Trophoblast cell (in vitro differentiated cells and primary cell): ENCODE measurements at regions not wholly inside any gene's neighbourhood (a gene's known extent, or its start where the extent isn't known, plus 50 kb on each side); places are given as distances from the start of the nearest gene placed in this dataset.

ENCODE experiments used
- DNase-seq, 2 donors: peaks; one replicate each; pipeline ENCODE4 v3.0.0-alpha.2; 2016
- H2AFZ ChIP-seq: 2 replicates; pipeline ENCODE4 v1.6.1; 2013; ENCODE audit warnings: low read length, moderate library complexity, mild to moderate bottlenecking; ENCODE audit not compliant: insufficient read depth, poor library complexity
- H2AK5ac ChIP-seq: 2 replicates; pipeline ENCODE4 v1.6.1; 2013; ENCODE audit warnings: mild to moderate bottlenecking, low read length
- H2BK120ac ChIP-seq: 2 replicates; pipeline ENCODE4 v1.6.1; 2013; ENCODE audit warnings: low read length, mild to moderate bottlenecking, moderate library complexity; ENCODE audit not compliant: insufficient read depth, poor library complexity
- H2BK12ac ChIP-seq: 2 replicates; pipeline ENCODE4 v1.6.1; 2013; ENCODE audit warnings: mild to moderate bottlenecking, low read length, moderate library complexity
- H2BK5ac ChIP-seq: 2 replicates; pipeline ENCODE4 v1.6.1; 2013; ENCODE audit warnings: low read length, low read depth, moderate library complexity, mild to moderate bottlenecking; ENCODE audit not compliant: poor library complexity
- H3K14ac ChIP-seq: 2 replicates; pipeline ENCODE4 v1.6.1; 2013; ENCODE audit warnings: mild to moderate bottlenecking, low read length
- H3K18ac ChIP-seq: 2 replicates; pipeline ENCODE4 v1.6.1; 2013; ENCODE audit warnings: mild to moderate bottlenecking, low read length
- H3K23ac ChIP-seq: 2 replicates; pipeline ENCODE4 v1.6.1; 2013; ENCODE audit warnings: low read length
- H3K27ac ChIP-seq: 2 replicates; pipeline ENCODE4 v1.5.1; 2013; ENCODE audit warnings: low read depth, mild to moderate bottlenecking, inconsistent platforms, low read length, moderate library complexity
- H3K27me3 ChIP-seq: 2 replicates; pipeline ENCODE4 v1.6.1; 2013; ENCODE audit warnings: inconsistent platforms, mild to moderate bottlenecking, low read length, moderate library complexity; ENCODE audit not compliant: insufficient read depth
- H3K36me3 ChIP-seq, 2 experiments: 1 replicate in 1 of 2; 2 replicates in 1 of 2; pipeline ENCODE4 v1.6.1; 2013; ENCODE audit warnings: low read length in 2 of 2, mild to moderate bottlenecking in 2 of 2, moderate library complexity in 1 of 2; ENCODE audit not compliant: insufficient read depth in 2 of 2, control insufficient read depth in 1 of 2
- H3K4ac ChIP-seq: 2 replicates; pipeline ENCODE4 v1.6.1; 2013; ENCODE audit warnings: low read depth, mild to moderate bottlenecking, low read length, moderate library complexity
- H3K4me1 ChIP-seq, 2 experiments: 1 replicate in 1 of 2; 2 replicates in 1 of 2; pipeline ENCODE4 v1.6.1; 2013; ENCODE audit warnings: low read length in 2 of 2, mild to moderate bottlenecking in 2 of 2, moderate library complexity in 1 of 2; ENCODE audit not compliant: insufficient read depth in 2 of 2, control insufficient read depth in 1 of 2
- H3K4me2 ChIP-seq: 2 replicates; pipeline ENCODE4 v1.6.1; 2013; ENCODE audit warnings: inconsistent platforms, mild to moderate bottlenecking, low read length, moderate library complexity
- H3K4me3 ChIP-seq: 2 replicates; pipeline ENCODE4 v1.5.1; 2013; ENCODE audit warnings: mild to moderate bottlenecking, low read depth, low read length, inconsistent platforms
- H3K79me1 ChIP-seq: one replicate; pipeline ENCODE4 v1.6.1; 2013; ENCODE audit warnings: low read length
- H3K79me2 ChIP-seq: 2 replicates; pipeline ENCODE4 v1.6.1; 2013; ENCODE audit warnings: low read length, mild to moderate bottlenecking; ENCODE audit not compliant: control insufficient read depth, insufficient read depth, poor library complexity
- H3K9ac ChIP-seq: 2 replicates; pipeline ENCODE4 v1.6.1; 2013; ENCODE audit warnings: mild to moderate bottlenecking, low read length
- H3K9me3 ChIP-seq: 2 replicates; pipeline ENCODE4 v1.6.1; 2013; ENCODE audit warnings: low read depth, mild to moderate bottlenecking, control low read depth, inconsistent platforms, low read length; ENCODE audit not compliant: insufficient read depth
- H4K12ac ChIP-seq: 2 replicates; pipeline ENCODE4 v1.6.1; 2013; ENCODE audit warnings: low read depth, mild to moderate bottlenecking, low read length, moderate library complexity
- H4K8ac ChIP-seq: 2 replicates; pipeline ENCODE4 v1.6.1; 2013; ENCODE audit warnings: low read depth, mild to moderate bottlenecking, low read length, moderate library complexity
- H4K91ac ChIP-seq: one replicate; pipeline ENCODE4 v1.6.1; 2013; ENCODE audit warnings: low read depth, mild to moderate bottlenecking, low read length, moderate library complexity
- WGBS: extraction: QIAGEN DNeasy Blood & Tissue Kit; methylation state at CpG from one replicate; pipeline ENCODE4 v1.1.7; 2013; ENCODE audit warnings: missing lambda C conversion rate; ENCODE audit not compliant: insufficient read length, insufficient coverage; ENCODE audit errors: extremely low coverage; 5-methylcytosine and 5-hydroxymethylcytosine counted together

DNA sequence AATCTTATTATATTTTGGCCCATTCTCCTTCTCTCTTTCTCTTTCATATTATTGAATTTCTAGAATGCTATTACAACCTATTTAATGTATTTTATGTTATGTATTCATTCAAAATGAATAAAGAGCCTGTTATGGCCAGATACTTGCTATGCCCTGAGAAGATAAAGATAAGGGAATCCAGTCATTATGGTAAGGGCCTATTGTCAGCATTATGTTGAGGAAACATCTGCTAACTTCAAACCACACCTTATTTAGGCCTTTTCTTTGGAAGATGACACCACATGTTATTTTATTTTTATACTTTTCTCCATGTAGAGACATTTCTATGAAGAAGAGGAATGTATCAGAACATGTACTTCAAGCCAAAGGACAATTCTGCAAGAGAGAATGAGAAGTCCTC lies 60.5 kb upstream of the MPP7 start:
- Histone ChIP-seq H2AK5ac (no peak overlapping the region), H4K91ac (no peak overlapping the region), H3K9me3 (no peaks in the 10 kb centered on the region), H2AFZ (no peak overlapping the region), H2BK120ac (no peak overlapping the region), H3K79me1 (peaks cover 2% of the 10 kb centered on the region), H2BK12ac (no peak overlapping the region), H3K36me3 (no peaks in the 10 kb centered on the region), H3K4me3 (no peak overlapping the region), H3K23ac (no peak overlapping the region), H3K4ac (no peak overlapping the region), H3K18ac (no peak overlapping the region), H3K4me2 (no peak overlapping the region), H4K12ac (no peak overlapping the region), H3K14ac (no peak overlapping the region), H3K79me2 (peaks cover 2% of the 10 kb centered on the region), H3K27ac (no peak overlapping the region), H2BK5ac (no peak overlapping the region), H3K9ac (no peak overlapping the region), H4K8ac (no peak overlapping the region), H3K4me1 (no peaks in the 10 kb centered on the region), H3K27me3 (no peaks in the 10 kb centered on the region)
- DNase-seq = no peak

DNA sequence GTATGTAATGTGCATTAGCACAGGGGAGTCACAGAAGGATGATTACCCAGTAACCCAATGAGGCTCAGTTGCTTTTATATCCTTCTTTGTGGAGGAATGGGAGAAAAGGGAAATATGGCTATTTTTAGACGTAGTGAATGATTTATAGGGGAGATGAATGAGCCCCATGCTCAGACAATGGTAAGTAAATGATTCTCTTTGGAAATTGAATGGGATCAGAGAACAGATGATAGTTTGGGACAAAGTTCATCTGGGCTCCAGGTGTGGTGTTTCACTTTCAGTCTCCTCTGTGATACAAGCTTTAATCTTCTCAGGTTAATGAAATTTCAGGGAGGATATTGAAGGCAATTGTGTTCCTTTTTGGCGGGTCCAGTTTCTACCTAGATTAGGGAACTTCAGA lies 63.0 kb upstream of the MPP7 start:
- no peak overlapping the region for H3K14ac ChIP-seq
- H2BK5ac ChIP-seq = no peak overlapping the region
- no peak for DNase-seq
- no peak overlapping the region for H3K27ac ChIP-seq
- H2BK120ac ChIP-seq = no peak overlapping the region
- no peak overlapping the region for H4K91ac ChIP-seq
- H3K4ac ChIP-seq = no peak overlapping the region
- no peak overlapping the region for H3K9ac ChIP-seq
- no peak overlapping the region for H2BK12ac ChIP-seq
- no peak overlapping the region for H3K23ac ChIP-seq
- no peak overlapping the region for H2AFZ ChIP-seq
- H3K4me1 ChIP-seq = no peaks in the 10 kb centered on the region
- no peak overlapping the region for H4K8ac ChIP-seq
- no peak overlapping the region for H4K12ac ChIP-seq
- no peak overlapping the region for H2AK5ac ChIP-seq
- no peaks in the 10 kb centered on the region for H3K36me3 ChIP-seq
- WGBS = 100% methylated on average over 1 of the region's 2 CpGs
- H3K79me1 ChIP-seq = no peaks in the 10 kb centered on the region
- H3K79me2 ChIP-seq = no peaks in the 10 kb centered on the region
- no peak overlapping the region for H3K4me3 ChIP-seq
- no peak overlapping the region for H3K18ac ChIP-seq
- no peak overlapping the region for H3K4me2 ChIP-seq
- H3K9me3 ChIP-seq = no peaks in the 10 kb centered on the region
- no peaks in the 10 kb centered on the region for H3K27me3 ChIP-seq

DNA sequence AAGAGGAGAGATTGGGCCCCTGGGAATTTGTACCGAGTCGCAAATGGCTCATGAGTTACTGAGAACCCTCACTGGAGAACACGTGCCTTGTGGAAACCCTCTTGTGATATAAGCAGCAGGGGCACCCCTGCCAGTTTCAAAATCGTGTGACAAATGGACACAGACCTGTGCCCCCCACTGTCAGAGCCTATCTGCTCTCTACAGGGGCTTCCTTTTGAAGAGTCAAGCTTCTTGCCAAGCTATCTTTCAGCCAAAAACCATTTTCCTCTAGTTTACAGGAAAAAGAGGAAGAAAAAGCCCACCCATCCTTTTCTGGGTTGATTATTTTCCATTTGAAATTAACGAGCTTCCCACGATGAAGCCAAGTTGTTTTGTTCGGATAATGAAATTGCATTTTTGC lies 64.1 kb upstream of the MPP7 start:
- no peak overlapping the region for H3K4me3 ChIP-seq
- no peak for DNase-seq
- H3K36me3 ChIP-seq = no peaks in the 10 kb centered on the region
- no peak overlapping the region for H2BK5ac ChIP-seq
- H3K79me2 ChIP-seq = no peaks in the 10 kb centered on the region
- no peak overlapping the region for H2BK12ac ChIP-seq
- no CpG with 5 or more reads among the region's 7 CpGs for WGBS
- H2AK5ac ChIP-seq = no peak overlapping the region
- H4K8ac ChIP-seq = no peak overlapping the region
- H4K91ac ChIP-seq = no peak overlapping the region
- H3K9me3 ChIP-seq = no peaks in the 10 kb centered on the region
- H3K4me2 ChIP-seq = no peak overlapping the region
- H2AFZ ChIP-seq = no peak overlapping the region
- H3K9ac ChIP-seq = no peak overlapping the region
- no peak overlapping the region for H3K14ac ChIP-seq
- H4K12ac ChIP-seq = no peak overlapping the region
- H3K27me3 ChIP-seq = no peaks in the 10 kb centered on the region
- no peak overlapping the region for H3K18ac ChIP-seq
- no peaks in the 10 kb centered on the region for H3K4me1 ChIP-seq
- no peak overlapping the region for H3K4ac ChIP-seq
- no peak overlapping the region for H3K27ac ChIP-seq
- H2BK120ac ChIP-seq = no peak overlapping the region
- H3K79me1 ChIP-seq = no peaks in the 10 kb centered on the region
- H3K23ac ChIP-seq = no peak overlapping the region

DNA sequence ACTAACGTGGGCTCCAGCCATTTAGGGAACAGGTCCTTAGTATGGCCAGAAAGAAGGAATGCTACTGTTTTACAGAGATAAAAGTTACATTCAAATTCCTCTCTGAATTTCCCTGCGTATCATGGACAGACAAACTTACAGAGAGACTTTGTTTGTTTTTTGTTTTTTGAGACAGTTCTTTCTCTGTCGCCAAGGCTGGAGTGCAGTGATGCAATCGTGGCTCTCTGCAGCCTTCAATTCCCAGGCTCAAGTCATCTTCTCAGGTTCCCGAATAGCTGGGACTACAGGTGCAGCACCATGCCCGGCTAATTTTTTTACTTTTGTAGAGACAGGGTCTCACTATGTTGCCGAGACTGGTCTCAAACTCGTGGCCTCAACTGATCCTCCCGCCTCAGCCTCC lies 64.5 kb upstream of the MPP7 start:
- WGBS = no CpG with 5 or more reads among the region's 9 CpGs
- Histone ChIP-seq H2AFZ (no peak overlapping the region), H3K36me3 (no peaks in the 10 kb centered on the region), H3K79me2 (no peaks in the 10 kb centered on the region), H3K79me1 (no peaks in the 10 kb centered on the region), H3K9me3 (no peaks in the 10 kb centered on the region), H4K91ac (no peak overlapping the region), H2BK5ac (no peak overlapping the region), H4K12ac (no peak overlapping the region), H3K14ac (no peak overlapping the region), H3K4ac (no peak overlapping the region), H3K4me3 (no peak overlapping the region), H3K18ac (no peak overlapping the region), H2BK120ac (no peak overlapping the region), H3K27ac (no peak overlapping the region), H2AK5ac (no peak overlapping the region), H3K27me3 (no peaks in the 10 kb centered on the region), H2BK12ac (no peak overlapping the region), H3K4me2 (no peak overlapping the region), H3K23ac (no peak overlapping the region), H3K9ac (no peak overlapping the region), H4K8ac (no peak overlapping the region), H3K4me1 (no peaks in the 10 kb centered on the region)
- no peak for DNase-seq
